HepG2 (cell line): ENCODE measurements at regions not wholly inside any gene's neighbourhood (a gene's known extent, or its start where the extent isn't known, plus 50 kb on each side); places are given as distances from the start of the nearest gene placed in this dataset.

ENCODE experiments used
- AHR ChIP-seq: IDR thresholded peaks from 2 replicates; pipeline ENCODE4 v1.6.1; 2018; ENCODE audit warnings: missing genetic modification reagents, missing compliant biosample characterization
- CEBPG ChIP-seq: IDR thresholded peaks from 2 replicates; pipeline ENCODE4 v1.6.1; 2016
- CHD4 ChIP-seq: fragments of 200-600 bp; sonication (generic); IDR thresholded peaks from 2 replicates; pipeline ENCODE4 v1.7.0; 2017; ENCODE audit warnings: mild to moderate bottlenecking, low read length, borderline replicate concordance
- CREBL2 ChIP-seq: sonication (generic); formaldehyde crosslinking; IDR thresholded peaks from 2 replicates; pipeline ENCODE4 v1.8.1; 2023; ENCODE audit warnings: missing genetic modification reagents, mild to moderate bottlenecking, borderline replicate concordance
- DMAP1 ChIP-seq: IDR thresholded peaks from 2 replicates; pipeline ENCODE4 v1.6.1; 2016
- IKZF4 ChIP-seq: sonication (generic); formaldehyde crosslinking; IDR thresholded peaks from 2 replicates; pipeline ENCODE4 v1.5.1; 2020; ENCODE audit warnings: borderline replicate concordance, mild to moderate bottlenecking, low read depth, missing genetic modification reagents; ENCODE audit errors: not compliant biosample characterization
- KLF9 ChIP-seq: IDR thresholded peaks from 2 replicates; pipeline ENCODE4 v1.6.1; 2016; ENCODE audit warnings: low read depth
- KMT2B ChIP-seq: IDR thresholded peaks from 2 replicates; pipeline ENCODE4 v1.6.1; 2016; ENCODE audit warnings: missing genetic modification reagents, missing compliant biosample characterization
- MYPOP ChIP-seq: sonication (generic); formaldehyde crosslinking; IDR thresholded peaks from 2 replicates; pipeline ENCODE4 v1.8.1; 2023; ENCODE audit warnings: mild to moderate bottlenecking, moderate library complexity, missing genetic modification reagents
- PHF20 ChIP-seq: sonication (generic); formaldehyde crosslinking; IDR thresholded peaks from 2 replicates; pipeline ENCODE4 v1.5.0; 2020; ENCODE audit warnings: mild to moderate bottlenecking, missing genetic modification reagents
- RCOR2 ChIP-seq: IDR thresholded peaks from 2 replicates; pipeline ENCODE4 v1.6.1; 2016; ENCODE audit warnings: missing biosample characterization, missing genetic modification reagents
- REXO4 ChIP-seq: sonication (generic); formaldehyde crosslinking; IDR thresholded peaks from 2 replicates; pipeline ENCODE4 v1.8.0; 2022; ENCODE audit warnings: missing genetic modification reagents, mild to moderate bottlenecking, borderline replicate concordance
- TGIF2 ChIP-seq: IDR thresholded peaks from 2 replicates; pipeline ENCODE4 v1.6.1; 2016; ENCODE audit warnings: control low read depth, missing compliant biosample characterization
- ZBTB10 ChIP-seq: sonication (generic); formaldehyde crosslinking; IDR thresholded peaks from 2 replicates; pipeline ENCODE4 v1.4.0; 2020; ENCODE audit warnings: missing genetic modification reagents, borderline replicate concordance
- ZBTB25 ChIP-seq: IDR thresholded peaks from 2 replicates; pipeline ENCODE4 v1.6.1; 2018; ENCODE audit warnings: missing genetic modification reagents
- ZEB1 ChIP-seq: IDR thresholded peaks from 2 replicates; pipeline ENCODE4 v1.6.1; 2012; ENCODE audit warnings: mild to moderate bottlenecking, low read depth, inconsistent platforms; ENCODE audit not compliant: insufficient replicate concordance
- ZNF180 ChIP-seq: sonication (generic); formaldehyde crosslinking; IDR thresholded peaks from 2 replicates; pipeline ENCODE4 v1.4.0; 2020; ENCODE audit warnings: low read depth, missing genetic modification reagents, borderline replicate concordance
- ZNF225 ChIP-seq: sonication (generic); formaldehyde crosslinking; IDR thresholded peaks from 2 replicates; pipeline ENCODE4 v1.4.0; 2020; ENCODE audit warnings: mild to moderate bottlenecking, missing genetic modification reagents
- ZNF567 ChIP-seq: sonication (generic); formaldehyde crosslinking; IDR thresholded peaks from 2 replicates; pipeline ENCODE4 v1.8.1; 2023; ENCODE audit warnings: mild to moderate bottlenecking, missing genetic modification reagents, borderline replicate concordance
- ZNF616 ChIP-seq: sonication (generic); formaldehyde crosslinking; IDR thresholded peaks from 2 replicates; pipeline ENCODE4 v1.5.0; 2020; ENCODE audit warnings: low read depth, mild to moderate bottlenecking, missing genetic modification reagents
- ZNF781 ChIP-seq: sonication (generic); formaldehyde crosslinking; IDR thresholded peaks from 2 replicates; pipeline ENCODE4 v1.5.1; 2020; ENCODE audit warnings: borderline replicate concordance, mild to moderate bottlenecking, missing genetic modification reagents; ENCODE audit errors: not compliant biosample characterization

GRCh38 chr3:188002626-188003138 lies 151.3 kb upstream of the LPP start (continued):
- TF ChIP-seq ZBTB25 (CRISPR knock-in tag) (peak; percentile 25; the same call in 1 of the 2 replicates), CEBPG (CRISPR knock-in tag) (peak; percentile 89), CHD4 (peak; percentile 90; the same call in 1 of the 2 replicates), IKZF4 (CRISPR knock-in tag) (no peak), ZNF567 (CRISPR knock-in tag) (no peak), MYPOP (CRISPR knock-in tag) (no peak), PHF20 (CRISPR knock-in tag) (no peak), ZNF225 (CRISPR knock-in tag) (no peak), TGIF2 (peak; percentile 26), KMT2B (no peak), ZNF616 (no peak), REXO4 (CRISPR knock-in tag) (no peak), RCOR2 (peak; percentile 54), ZEB1 (no peak), ZNF781 (CRISPR knock-in tag) (no peak), ZNF180 (no peak), ZBTB10 (0 out of 2 replicates have a peak, but pooled peaks have one; percentile 48), AHR (CRISPR knock-in tag) (no peak), CREBL2 (CRISPR knock-in tag) (no peak), KLF9 (no peak), DMAP1 (CRISPR knock-in tag) (no peak)
